ENCODE measurements at regions not wholly inside any gene's neighbourhood (a gene's known extent, or its start where the extent isn't known, plus 50 kb on each side); places are given as distances from the start of the nearest gene placed in this dataset.
"Not testable (repeated sequence)": the region's sequence is repeated elsewhere in the genome, so short reads cannot be mapped to it uniquely, and the experiment has no call there.

GRCh38 chr6:113723182-113723581 lies 134.0 kb upstream of the MARCKS start:
- ChIA-PET POLR2A (no interaction called here), RAD21 (ENCODE audit: low non-redundant PET in 1 of 2, low total read pairs in 2 of 2, uncharacterized antibody in 2 of 2, unreplicated experiment in 2 of 2) (no interaction called here), CTCF (no interaction called here)
- no peaks in the 10 kb centered on the region for H4K20me1 ChIP-seq (ENCODE audit: insufficient read depth)
- H3K36me3 ChIP-seq (ENCODE audit: control insufficient read depth in 1 of 2, insufficient read depth in 2 of 2, low read length in 2 of 2) = no peaks in the 10 kb centered on the region
- no peaks in the 10 kb centered on the region for H3K79me2 ChIP-seq (ENCODE audit: insufficient read depth, low read length)
- no peak overlapping the region for H3K4me2 ChIP-seq (ENCODE audit: low read length)
- no peak overlapping the region for H3K4me3 ChIP-seq (replicated peaks in 1 of 2; ENCODE audit: low read depth in 1 of 2, low read length in 2 of 2)
- H3K4me1 ChIP-seq (ENCODE audit: control insufficient read depth in 1 of 2, insufficient read depth in 2 of 2, low read length in 2 of 2) = peaks cover 0 to 12% of the 10 kb centered on the region in 2 experiments; a peak in 2 of 4 replicates
- TF ChIP-seq POLR2A (IDR thresholded peaks at IDR 0.05; ENCODE audit: borderline replicate concordance, extremely low read depth, insufficient read depth, insufficient read length) (no peak), CBX3 (IDR thresholded peaks at IDR 0.05; ENCODE audit: low read depth) (no peak)
- DNase-seq (ENCODE audit: low read depth, low spot score) (no peak), ATAC-seq (no peak)
- H3K27me3 ChIP-seq (ENCODE audit: insufficient read depth, low read length) = no peaks in the 10 kb centered on the region
- H2AFZ ChIP-seq (ENCODE audit: low read depth, low read length, poor library complexity, severe bottlenecking) = no peak overlapping the region
- H3K9me2 ChIP-seq (ENCODE audit: insufficient read depth) = no peaks in the 10 kb centered on the region
- no peak overlapping the region for H3K27ac ChIP-seq (ENCODE audit: low read depth, low read length)
- no TSS peak for BruUV-seq (replicated peaks)
- H3K9ac ChIP-seq (ENCODE audit: low read length) = no peak overlapping the region
- intact Hi-C loops (cut with micrococcal nuclease) = no loop called here
- no peaks in the 10 kb centered on the region for H3K9me3 ChIP-seq (ENCODE audit: control insufficient read depth in 1 of 2, insufficient read depth in 1 of 2, low read depth in 1 of 2, low read length in 2 of 2)

GRCh38 chr6:113724927-113725326 lies 132.2 kb upstream of the MARCKS start:
- BruUV-seq (replicated peaks) = not testable (repeated sequence)

GRCh38 chr6:113731541-113731940 lies 125.6 kb upstream of the MARCKS start:
- intact Hi-C loops (cut with micrococcal nuclease) = no loop called here
- RAD21 ChIA-PET (ENCODE audit: low non-redundant PET in 1 of 2, low total read pairs in 2 of 2, uncharacterized antibody in 2 of 2, unreplicated experiment in 2 of 2) = no interaction called here
- no peaks in the 10 kb centered on the region for H3K27me3 ChIP-seq (ENCODE audit: insufficient read depth, low read length)
- H3K4me1 ChIP-seq (ENCODE audit: control insufficient read depth in 1 of 2, insufficient read depth in 2 of 2, low read length in 2 of 2) = peaks cover 0 to 3% of the 10 kb centered on the region in 2 experiments; a peak in 1 of 4 replicates
- H3K27ac ChIP-seq (ENCODE audit: low read depth, low read length) = no peak overlapping the region
- BruUV-seq (replicated peaks) = no TSS peak
- no peak overlapping the region for H3K9ac ChIP-seq (ENCODE audit: low read length)
- no peak overlapping the region for H2AFZ ChIP-seq (ENCODE audit: low read depth, low read length, poor library complexity, severe bottlenecking)
- POLR2A ChIA-PET = no interaction called here
- DNase-seq (ENCODE audit: low read depth, low spot score) (no peak), ATAC-seq (no peak)
- H3K4me2 ChIP-seq (ENCODE audit: low read length) = no peak overlapping the region
- no peaks in the 10 kb centered on the region for H3K79me2 ChIP-seq (ENCODE audit: insufficient read depth, low read length)
- H4K20me1 ChIP-seq (ENCODE audit: insufficient read depth) = no peaks in the 10 kb centered on the region
- no peak overlapping the region for H3K4me3 ChIP-seq (replicated peaks in 1 of 2; ENCODE audit: low read depth in 1 of 2, low read length in 2 of 2)
- CTCF ChIA-PET = no interaction called here
- no peaks in the 10 kb centered on the region for H3K36me3 ChIP-seq (ENCODE audit: control insufficient read depth in 1 of 2, insufficient read depth in 2 of 2, low read length in 2 of 2)
- no peaks in the 10 kb centered on the region for H3K9me2 ChIP-seq (ENCODE audit: insufficient read depth)
- no peaks in the 10 kb centered on the region for H3K9me3 ChIP-seq (ENCODE audit: control insufficient read depth in 1 of 2, insufficient read depth in 1 of 2, low read depth in 1 of 2, low read length in 2 of 2)
- TF ChIP-seq JUND (IDR thresholded peaks at IDR 0.05) (no peak), YY1 (IDR thresholded peaks at IDR 0.05; ENCODE audit: extremely low read depth, insufficient replicate concordance, low read depth, low read length) (no peak), POLR2AphosphoS5 (IDR thresholded peaks at IDR 0.05; ENCODE audit: low read depth, low read length) (no peak), EZH2 (IDR thresholded peaks at IDR 0.05) (no peak), POLR2A (IDR thresholded peaks at IDR 0.05; ENCODE audit: borderline replicate concordance, extremely low read depth, insufficient read depth, insufficient read length) (no peak), FOSL1 (IDR thresholded peaks at IDR 0.05; ENCODE audit: low read depth) (no peak), CTCF (IDR thresholded peaks at IDR 0.05 in 2 of 3, conservative IDR thresholded peaks at IDR 0.05 in 1 of 3; ENCODE audit: borderline replicate concordance in 1 of 3, insufficient read depth in 1 of 3, low read depth in 2 of 3, low read length in 2 of 3) (no peak), ZFX (IDR thresholded peaks at IDR 0.05) (no peak), ZBTB33 (IDR thresholded peaks at IDR 0.05; ENCODE audit: extremely low read depth, insufficient replicate concordance, low read length) (no peak)

More at GRCh38 chr6:113724927-113725326, 132.2 kb upstream of the MARCKS start:
- H2AFZ ChIP-seq (ENCODE audit: low read depth, low read length, poor library complexity, severe bottlenecking); H3K4me3 ChIP-seq (replicated peaks in 1 of 2; ENCODE audit: low read depth in 1 of 2, low read length in 2 of 2); H3K9me3 ChIP-seq (ENCODE audit: control insufficient read depth in 1 of 2, insufficient read depth in 1 of 2, low read depth in 1 of 2, low read length in 2 of 2); H3K4me2 ChIP-seq (ENCODE audit: low read length); CTCF ChIA-PET; H4K20me1 ChIP-seq (ENCODE audit: insufficient read depth); H3K9me2 ChIP-seq (ENCODE audit: insufficient read depth); ATAC-seq; POLR2A ChIA-PET; H3K36me3 ChIP-seq (ENCODE audit: control insufficient read depth in 1 of 2, insufficient read depth in 2 of 2, low read length in 2 of 2); intact Hi-C loops (cut with micrococcal nuclease); H3K4me1 ChIP-seq (ENCODE audit: control insufficient read depth in 1 of 2, insufficient read depth in 2 of 2, low read length in 2 of 2); H3K27ac ChIP-seq (ENCODE audit: low read depth, low read length); H3K79me2 ChIP-seq (ENCODE audit: insufficient read depth, low read length); DNase-seq (ENCODE audit: low read depth, low spot score); H3K9ac ChIP-seq (ENCODE audit: low read length); RAD21 ChIA-PET (ENCODE audit: low non-redundant PET in 1 of 2, low total read pairs in 2 of 2, uncharacterized antibody in 2 of 2, unreplicated experiment in 2 of 2); H3K27me3 ChIP-seq (ENCODE audit: insufficient read depth, low read length): not testable (repeated sequence)
